DND-41 (cell line): ENCODE measurements at regions not wholly inside any gene's neighbourhood (a gene's known extent, or its start where the extent isn't known, plus 50 kb on each side); places are given as distances from the start of the nearest gene placed in this dataset.

Source experiments
- CTCF ChIP-seq: IDR thresholded peaks from 2 replicates; pipeline ENCODE4 v1.5.1; 2012; ENCODE audit warnings: borderline replicate concordance, low read length, moderate library complexity, mild to moderate bottlenecking; ENCODE audit not compliant: poor library complexity, severe bottlenecking; ENCODE audit errors: extremely low read depth
- EZH2 ChIP-seq: IDR thresholded peaks from 3 replicates; pipeline ENCODE4 v1.6.1; 2012; ENCODE audit warnings: borderline replicate concordance, low read depth, mild to moderate bottlenecking, moderate library complexity, low read length, inconsistent platforms; ENCODE audit not compliant: severe bottlenecking

- TF ChIP-seq CTCF, result no peak
- no peak for TF ChIP-seq EZH2
Measured at GRCh38 chr1:55970526-55971110, 608.7 kb downstream of the PLPP3 start.
